ENCODE measurements at regions not wholly inside any gene's neighbourhood (a gene's known extent, or its start where the extent isn't known, plus 50 kb on each side); places are given as distances from the start of the nearest gene placed in this dataset.

DNA sequence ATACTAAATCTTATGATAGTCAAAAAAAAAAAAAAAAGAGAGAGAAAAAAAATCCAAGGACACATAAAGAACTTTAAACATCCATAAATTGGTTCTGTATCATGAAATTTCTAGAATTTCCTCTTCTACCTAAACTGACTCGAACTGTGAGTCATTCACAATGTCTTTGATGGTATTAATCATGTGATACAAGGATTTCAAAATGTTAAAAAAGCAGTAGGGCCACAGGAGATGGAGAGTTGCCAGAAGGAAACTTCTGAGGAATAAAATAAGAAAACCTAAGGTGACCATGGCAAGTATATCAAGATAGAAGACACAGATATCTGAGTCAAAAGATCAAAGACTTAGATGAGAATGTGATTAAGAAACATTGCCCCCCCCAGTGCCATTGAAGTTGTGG is 1320.9 kb upstream of the FLRT2 start:
- no peaks in the 10 kb centered on the region for H3K4me1 ChIP-seq
- H3K9me3 ChIP-seq, result peaks cover 2% of the 10 kb centered on the region; the same call in 1 of the 3 replicates
- WGBS (ENCODE audit: missing lambda C conversion rate), result 5% methylated on average over 1 of the region's 1 CpG
- no peak for DNase-seq (ENCODE audit: low read depth in 1 of 2, low spot score in 1 of 2)
- no peak overlapping the region for H3K4me2 ChIP-seq
- TF ChIP-seq HOXB13 (CRISPR knock-in tag; IDR thresholded peaks at IDR 0.05; ENCODE audit: low read depth), result no peak
- no peak for TF ChIP-seq CBX8 (IDR thresholded peaks at IDR 0.05)
- TF ChIP-seq ZC3H11A (IDR thresholded peaks at IDR 0.05), result no peak
- no peak for TF ChIP-seq RFX5 (IDR thresholded peaks at IDR 0.05)
- no peak for TF ChIP-seq CHD2 (IDR thresholded peaks at IDR 0.05; ENCODE audit: low read length, partially characterized antibody)
- no peak for TF ChIP-seq EP300 (IDR thresholded peaks at IDR 0.05)
- no peak for TF ChIP-seq RARB (CRISPR knock-in tag; IDR thresholded peaks at IDR 0.05)
- no peak for TF ChIP-seq POLR2AphosphoS2 (conservative IDR thresholded peaks at IDR 0.05; ENCODE audit: low read length)
- no peak for ATAC-seq
- H3K4me3 ChIP-seq, result no peak overlapping the region
- ChIA-PET POLR2A (no interaction called here), CTCF (no interaction called here)
- FAIRE-seq, result no peak
- no peak overlapping the region for H3K27ac ChIP-seq

DNA sequence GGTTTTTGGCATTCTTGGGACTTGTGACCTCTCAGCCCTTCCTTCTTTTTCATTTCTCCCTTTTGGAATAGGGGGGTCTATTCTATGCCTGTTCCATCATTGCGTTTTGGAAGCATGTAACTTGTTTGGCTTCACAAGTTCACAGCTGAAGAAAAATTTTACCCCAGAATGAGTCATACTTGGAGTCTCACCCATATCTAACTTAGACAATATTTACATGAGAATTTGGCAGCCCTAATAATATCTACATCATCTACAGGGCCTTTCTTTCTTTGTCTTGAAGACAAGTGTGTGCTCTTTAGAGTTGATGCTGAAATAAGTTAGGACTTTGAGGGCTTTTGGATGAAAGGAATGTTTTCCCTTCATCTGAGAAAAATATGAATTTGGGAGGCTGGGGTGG is 1312.9 kb upstream of the FLRT2 start:
- FAIRE-seq, result no peak
- TF ChIP-seq JUN (IDR thresholded peaks at IDR 0.05) (no peak), SMC3 (IDR thresholded peaks at IDR 0.05) (no peak), NFE2L2 (conservative IDR thresholded peaks at IDR 0.05; ENCODE audit: low read length) (no peak), NPAS2 (CRISPR knock-in tag; IDR thresholded peaks at IDR 0.05; ENCODE audit: borderline replicate concordance) (no peak), ZSCAN20 (CRISPR knock-in tag; IDR thresholded peaks at IDR 0.05) (no peak), CHD2 (IDR thresholded peaks at IDR 0.05; ENCODE audit: low read length, partially characterized antibody) (no peak), GATA3 (IDR thresholded peaks at IDR 0.05; ENCODE audit: borderline replicate concordance) (no peak), ZFP36 (IDR thresholded peaks at IDR 0.05; ENCODE audit: borderline replicate concordance, partially characterized antibody) (no peak), RAD21 (conservative IDR thresholded peaks at IDR 0.05 in 1 of 2, IDR thresholded peaks at IDR 0.05 in 1 of 2) (no peak), TFCP2L1 (CRISPR knock-in tag; IDR thresholded peaks at IDR 0.05) (no peak)
- TF ChIP-seq, protein P1, sequence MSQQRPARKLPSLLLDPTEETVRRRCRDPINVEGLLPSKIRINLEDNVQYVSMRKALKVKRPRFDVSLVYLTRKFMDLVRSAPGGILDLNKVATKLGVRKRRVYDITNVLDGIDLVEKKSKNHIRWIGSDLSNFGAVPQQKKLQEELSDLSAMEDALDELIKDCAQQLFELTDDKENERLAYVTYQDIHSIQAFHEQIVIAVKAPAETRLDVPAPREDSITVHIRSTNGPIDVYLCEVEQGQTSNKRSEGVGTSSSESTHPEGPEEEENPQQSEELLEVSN (IDR thresholded peaks at IDR 0.05; ENCODE audit: borderline replicate concordance, low read depth), result no peak
- TF ChIP-seq, protein P2, sequence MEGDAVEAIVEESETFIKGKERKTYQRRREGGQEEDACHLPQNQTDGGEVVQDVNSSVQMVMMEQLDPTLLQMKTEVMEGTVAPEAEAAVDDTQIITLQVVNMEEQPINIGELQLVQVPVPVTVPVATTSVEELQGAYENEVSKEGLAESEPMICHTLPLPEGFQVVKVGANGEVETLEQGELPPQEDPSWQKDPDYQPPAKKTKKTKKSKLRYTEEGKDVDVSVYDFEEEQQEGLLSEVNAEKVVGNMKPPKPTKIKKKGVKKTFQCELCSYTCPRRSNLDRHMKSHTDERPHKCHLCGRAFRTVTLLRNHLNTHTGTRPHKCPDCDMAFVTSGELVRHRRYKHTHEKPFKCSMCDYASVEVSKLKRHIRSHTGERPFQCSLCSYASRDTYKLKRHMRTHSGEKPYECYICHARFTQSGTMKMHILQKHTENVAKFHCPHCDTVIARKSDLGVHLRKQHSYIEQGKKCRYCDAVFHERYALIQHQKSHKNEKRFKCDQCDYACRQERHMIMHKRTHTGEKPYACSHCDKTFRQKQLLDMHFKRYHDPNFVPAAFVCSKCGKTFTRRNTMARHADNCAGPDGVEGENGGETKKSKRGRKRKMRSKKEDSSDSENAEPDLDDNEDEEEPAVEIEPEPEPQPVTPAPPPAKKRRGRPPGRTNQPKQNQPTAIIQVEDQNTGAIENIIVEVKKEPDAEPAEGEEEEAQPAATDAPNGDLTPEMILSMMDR (IDR thresholded peaks at IDR 0.05), result no peak
- TF ChIP-seq, protein P3, sequence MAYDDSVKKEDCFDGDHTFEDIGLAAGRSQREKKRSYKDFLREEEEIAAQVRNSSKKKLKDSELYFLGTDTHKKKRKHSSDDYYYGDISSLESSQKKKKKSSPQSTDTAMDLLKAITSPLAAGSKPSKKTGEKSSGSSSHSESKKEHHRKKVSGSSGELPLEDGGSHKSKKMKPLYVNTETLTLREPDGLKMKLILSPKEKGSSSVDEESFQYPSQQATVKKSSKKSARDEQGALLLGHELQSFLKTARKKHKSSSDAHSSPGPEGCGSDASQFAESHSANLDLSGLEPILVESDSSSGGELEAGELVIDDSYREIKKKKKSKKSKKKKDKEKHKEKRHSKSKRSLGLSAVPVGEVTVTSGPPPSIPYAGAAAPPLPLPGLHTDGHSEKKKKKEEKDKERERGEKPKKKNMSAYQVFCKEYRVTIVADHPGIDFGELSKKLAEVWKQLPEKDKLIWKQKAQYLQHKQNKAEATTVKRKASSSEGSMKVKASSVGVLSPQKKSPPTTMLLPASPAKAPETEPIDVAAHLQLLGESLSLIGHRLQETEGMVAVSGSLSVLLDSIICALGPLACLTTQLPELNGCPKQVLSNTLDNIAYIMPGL (CRISPR knock-in tag; IDR thresholded peaks at IDR 0.05; ENCODE audit: borderline replicate concordance), result no peak
- no peaks in the 10 kb centered on the region for H3K4me1 ChIP-seq
- ATAC-seq, result no peak
- no peak for DNase-seq (ENCODE audit: low read depth in 1 of 2, low spot score in 1 of 2)
- no peak overlapping the region for H3K4me2 ChIP-seq
- 0% methylated on average over 1 of the region's 1 CpG for WGBS (ENCODE audit: missing lambda C conversion rate)
- no peaks in the 10 kb centered on the region; the same call in 2 of the 3 replicates for H3K9me3 ChIP-seq
- H3K27ac ChIP-seq, result no peak overlapping the region
- ChIA-PET CTCF (no interaction called here), POLR2A (no interaction called here)
- no peak overlapping the region for H3K4me3 ChIP-seq

DNA sequence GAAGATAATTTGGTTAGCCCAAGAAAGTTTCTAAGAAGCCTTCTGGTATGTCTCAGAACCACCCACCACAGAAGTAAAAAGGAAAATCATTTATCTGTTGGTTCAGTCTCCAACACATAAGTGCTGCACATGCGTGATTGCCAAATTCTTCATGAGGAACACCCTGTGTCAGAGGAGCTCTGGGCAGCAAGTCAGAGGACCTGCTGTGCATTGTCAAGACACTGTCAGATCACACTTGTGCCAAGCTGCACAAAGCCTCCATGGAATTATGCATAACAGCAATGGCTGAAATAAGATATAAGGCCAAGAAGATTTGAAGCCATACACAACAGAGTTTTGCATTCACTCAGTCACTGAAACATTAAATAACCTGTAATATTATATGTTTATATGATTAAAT is 1304.7 kb upstream of the FLRT2 start:
- 23% methylated on average over 1 of the region's 1 CpG for WGBS (ENCODE audit: missing lambda C conversion rate)
- H3K4me2 ChIP-seq, result no peak overlapping the region
- H3K4me3 ChIP-seq, result no peak overlapping the region
- DNase-seq (ENCODE audit: low read depth in 1 of 2, low spot score in 1 of 2), result no peak
- no peaks in the 10 kb centered on the region for H3K4me1 ChIP-seq
- no peak for ATAC-seq
- no peaks in the 10 kb centered on the region for H3K9me3 ChIP-seq
- no peak for FAIRE-seq
- ChIA-PET CTCF (no interaction called here), POLR2A (no interaction called here)
- H3K27ac ChIP-seq, result no peak overlapping the region
- TF ChIP-seq, protein P2 (IDR thresholded peaks at IDR 0.05), result no peak
- no peak for TF ChIP-seq POLR2A (IDR thresholded peaks at IDR 0.05; ENCODE audit: low read length)
- TF ChIP-seq TFCP2L1 (CRISPR knock-in tag; IDR thresholded peaks at IDR 0.05), result no peak
- no peak for TF ChIP-seq KDM1A (IDR thresholded peaks at IDR 0.05; ENCODE audit: low read depth)
- TF ChIP-seq, protein P4, sequence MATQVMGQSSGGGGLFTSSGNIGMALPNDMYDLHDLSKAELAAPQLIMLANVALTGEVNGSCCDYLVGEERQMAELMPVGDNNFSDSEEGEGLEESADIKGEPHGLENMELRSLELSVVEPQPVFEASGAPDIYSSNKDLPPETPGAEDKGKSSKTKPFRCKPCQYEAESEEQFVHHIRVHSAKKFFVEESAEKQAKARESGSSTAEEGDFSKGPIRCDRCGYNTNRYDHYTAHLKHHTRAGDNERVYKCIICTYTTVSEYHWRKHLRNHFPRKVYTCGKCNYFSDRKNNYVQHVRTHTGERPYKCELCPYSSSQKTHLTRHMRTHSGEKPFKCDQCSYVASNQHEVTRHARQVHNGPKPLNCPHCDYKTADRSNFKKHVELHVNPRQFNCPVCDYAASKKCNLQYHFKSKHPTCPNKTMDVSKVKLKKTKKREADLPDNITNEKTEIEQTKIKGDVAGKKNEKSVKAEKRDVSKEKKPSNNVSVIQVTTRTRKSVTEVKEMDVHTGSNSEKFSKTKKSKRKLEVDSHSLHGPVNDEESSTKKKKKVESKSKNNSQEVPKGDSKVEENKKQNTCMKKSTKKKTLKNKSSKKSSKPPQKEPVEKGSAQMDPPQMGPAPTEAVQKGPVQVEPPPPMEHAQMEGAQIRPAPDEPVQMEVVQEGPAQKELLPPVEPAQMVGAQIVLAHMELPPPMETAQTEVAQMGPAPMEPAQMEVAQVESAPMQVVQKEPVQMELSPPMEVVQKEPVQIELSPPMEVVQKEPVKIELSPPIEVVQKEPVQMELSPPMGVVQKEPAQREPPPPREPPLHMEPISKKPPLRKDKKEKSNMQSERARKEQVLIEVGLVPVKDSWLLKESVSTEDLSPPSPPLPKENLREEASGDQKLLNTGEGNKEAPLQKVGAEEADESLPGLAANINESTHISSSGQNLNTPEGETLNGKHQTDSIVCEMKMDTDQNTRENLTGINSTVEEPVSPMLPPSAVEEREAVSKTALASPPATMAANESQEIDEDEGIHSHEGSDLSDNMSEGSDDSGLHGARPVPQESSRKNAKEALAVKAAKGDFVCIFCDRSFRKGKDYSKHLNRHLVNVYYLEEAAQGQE (IDR thresholded peaks at IDR 0.05), result no peak
- TF ChIP-seq MAFK (IDR thresholded peaks at IDR 0.05; ENCODE audit: partially characterized antibody), result no peak
- no peak for TF ChIP-seq ZNF302 (CRISPR knock-in tag; IDR thresholded peaks at IDR 0.05)
